RWPE1 (cell line): ENCODE measurements at regions not wholly inside any gene's neighbourhood (a gene's known extent, or its start where the extent isn't known, plus 50 kb on each side); places are given as distances from the start of the nearest gene placed in this dataset.

Experiments
- CTCF ChIA-PET: fragments of 350-600 bp; sonication (Branson Sonifier 250); formaldehyde crosslinking; extraction: SDS; loops from one replicate; lab custom pipeline; 2021; lab: Yijun Ruan, JAX
- POLR2A ChIA-PET: fragments of 400-600 bp; formaldehyde crosslinking; extraction: SDS; loops from one replicate; lab custom pipeline; 2020; ENCODE audit warnings: antibody characterized with exemption; ENCODE audit not compliant: low non-redundant PET; lab: Yijun Ruan, JAX
- DNase-seq: peaks from one replicate; pipeline ENCODE4 v3.0.0; 2012; ENCODE audit warnings: low spot score
- H3K27ac ChIP-seq: fragments of 450-650 bp; 2 replicates; pipeline ENCODE4 v1.5.1; 2017
- TF ChIP-seq, protein P1 (sequence below): fragments of 450-650 bp; conservative IDR thresholded peaks from 2 replicates; pipeline ENCODE4 v1.5.1; 2017; ENCODE audit warnings: low read depth, mild to moderate bottlenecking

DNA sequence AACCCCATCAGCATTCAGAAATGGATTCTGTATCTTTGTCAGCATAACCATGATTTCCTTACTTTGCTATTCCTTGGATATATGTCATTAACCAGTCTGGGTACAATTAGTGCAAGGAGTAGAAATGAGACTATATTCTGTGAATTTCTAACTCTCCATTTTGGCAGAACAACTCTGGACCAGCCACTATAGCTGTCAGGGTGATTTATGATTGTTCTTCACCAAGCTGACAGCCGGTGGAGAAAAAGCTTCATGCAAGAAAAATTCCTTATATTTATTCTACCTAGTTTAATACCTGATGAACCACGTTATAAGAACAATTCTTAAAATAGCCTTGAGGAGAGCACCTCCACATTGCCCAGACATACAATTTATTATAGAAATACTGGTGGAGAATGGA is 431.2 kb upstream of the TCF4 start:
- ChIA-PET CTCF (no interaction called here), POLR2A (no interaction called here)
- H3K27ac ChIP-seq = no peak overlapping the region
- no peak for DNase-seq
- TF ChIP-seq, protein P1, sequence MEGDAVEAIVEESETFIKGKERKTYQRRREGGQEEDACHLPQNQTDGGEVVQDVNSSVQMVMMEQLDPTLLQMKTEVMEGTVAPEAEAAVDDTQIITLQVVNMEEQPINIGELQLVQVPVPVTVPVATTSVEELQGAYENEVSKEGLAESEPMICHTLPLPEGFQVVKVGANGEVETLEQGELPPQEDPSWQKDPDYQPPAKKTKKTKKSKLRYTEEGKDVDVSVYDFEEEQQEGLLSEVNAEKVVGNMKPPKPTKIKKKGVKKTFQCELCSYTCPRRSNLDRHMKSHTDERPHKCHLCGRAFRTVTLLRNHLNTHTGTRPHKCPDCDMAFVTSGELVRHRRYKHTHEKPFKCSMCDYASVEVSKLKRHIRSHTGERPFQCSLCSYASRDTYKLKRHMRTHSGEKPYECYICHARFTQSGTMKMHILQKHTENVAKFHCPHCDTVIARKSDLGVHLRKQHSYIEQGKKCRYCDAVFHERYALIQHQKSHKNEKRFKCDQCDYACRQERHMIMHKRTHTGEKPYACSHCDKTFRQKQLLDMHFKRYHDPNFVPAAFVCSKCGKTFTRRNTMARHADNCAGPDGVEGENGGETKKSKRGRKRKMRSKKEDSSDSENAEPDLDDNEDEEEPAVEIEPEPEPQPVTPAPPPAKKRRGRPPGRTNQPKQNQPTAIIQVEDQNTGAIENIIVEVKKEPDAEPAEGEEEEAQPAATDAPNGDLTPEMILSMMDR = no peak

DNA sequence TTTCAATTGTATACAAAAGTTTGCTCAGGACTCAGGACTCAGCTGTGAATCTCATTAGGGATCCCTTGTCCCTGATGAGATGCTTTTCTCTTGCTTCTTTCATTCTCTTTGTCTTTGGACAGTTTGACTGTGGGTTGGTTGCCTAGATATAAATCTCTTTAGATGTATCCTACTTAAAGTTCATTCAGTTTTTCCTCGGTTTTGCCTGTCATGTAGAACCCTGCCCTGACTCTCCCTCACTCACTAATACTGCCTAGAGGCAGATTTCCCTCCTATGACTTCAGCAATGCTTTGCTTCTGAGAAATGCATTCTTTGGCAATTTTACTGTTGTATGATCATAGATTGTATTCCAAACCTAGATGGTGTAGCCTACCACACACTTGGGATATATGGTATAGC is 421.4 kb upstream of the TCF4 start:
- no peak for DNase-seq
- ChIA-PET POLR2A (no interaction called here), CTCF (no interaction called here)
- TF ChIP-seq, protein P1 = no peak
- H3K27ac ChIP-seq = no peak overlapping the region

DNA sequence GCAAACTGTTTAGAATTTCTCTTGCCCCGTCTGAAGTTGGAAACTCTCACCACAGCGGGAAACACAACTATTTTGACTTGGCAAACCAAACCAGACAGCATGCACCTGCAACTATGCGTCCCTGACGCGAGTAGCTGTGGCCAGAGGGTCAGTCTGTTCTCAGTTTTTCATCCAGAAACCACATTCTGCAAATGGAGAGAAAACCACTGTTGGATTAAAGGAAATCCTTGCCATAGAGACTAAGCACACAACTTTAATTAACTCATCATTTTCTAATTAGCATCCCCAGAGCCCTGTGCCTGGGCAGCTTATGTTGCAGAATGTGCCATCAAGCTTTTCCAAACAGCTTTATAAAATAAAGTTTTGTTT is 415.7 kb upstream of the TCF4 start:
- ChIA-PET CTCF (no interaction called here), POLR2A (no interaction called here)
- TF ChIP-seq, protein P1 = no peak
- DNase-seq = no peak
- H3K27ac ChIP-seq = no peak overlapping the region

DNA sequence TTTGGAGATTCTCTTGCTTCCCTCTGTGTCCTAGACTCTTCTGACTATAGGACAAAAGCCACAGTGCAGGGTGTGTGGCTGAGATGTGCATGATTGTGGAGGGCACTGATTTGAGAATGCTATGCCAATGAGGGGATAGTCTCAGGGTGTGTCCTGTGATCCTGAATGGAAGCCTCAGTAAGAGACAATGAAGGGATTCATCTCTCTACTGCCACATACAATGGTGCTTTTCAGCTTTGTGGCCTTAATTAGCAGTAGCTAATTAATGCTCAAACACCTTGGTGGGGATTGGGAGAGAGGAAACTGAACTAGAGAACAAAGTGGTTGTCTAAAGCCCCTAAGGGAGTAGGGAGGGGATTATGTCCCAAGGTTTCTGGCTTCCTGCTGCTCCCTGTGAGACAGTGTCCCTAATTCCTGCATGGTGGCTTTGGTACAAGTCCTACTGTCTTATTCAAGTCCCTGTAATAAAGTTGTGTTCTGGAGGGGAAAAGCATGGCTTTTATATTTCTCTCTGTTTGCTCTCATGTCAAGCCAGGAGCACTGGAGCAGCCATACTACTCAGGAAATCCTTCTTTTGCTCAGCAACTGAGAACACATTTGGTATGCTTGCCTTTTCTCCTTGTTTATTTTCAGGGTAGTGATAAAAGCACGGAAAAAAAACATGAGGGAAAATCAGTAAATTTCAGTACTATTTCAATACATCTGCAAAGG is 415.2 kb upstream of the TCF4 start:
- TF ChIP-seq, protein P1 = no peak
- ChIA-PET POLR2A (no interaction called here), CTCF (no interaction called here)
- no peak for DNase-seq
- no peak overlapping the region for H3K27ac ChIP-seq

DNA sequence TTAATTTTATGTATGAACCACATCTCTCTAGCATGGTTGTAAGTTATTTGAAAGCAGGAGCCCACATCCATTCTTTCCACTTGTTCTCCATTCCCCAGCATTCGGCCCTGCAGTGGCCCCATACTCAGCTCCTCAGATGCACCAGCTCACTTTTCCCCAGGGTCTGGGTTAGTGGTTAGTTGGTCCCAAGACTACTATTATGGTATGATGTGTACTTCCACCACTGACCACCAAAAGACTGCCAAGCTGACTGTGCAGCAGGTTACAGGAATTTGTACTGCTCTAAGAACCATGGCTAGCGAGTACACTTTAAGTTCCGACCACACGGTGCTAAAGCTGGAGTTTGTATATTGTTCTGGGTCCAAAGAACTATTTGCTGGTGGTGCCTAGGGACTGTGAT is 413.6 kb upstream of the TCF4 start:
- H3K27ac ChIP-seq = no peak overlapping the region
- POLR2A ChIA-PET = no interaction called here
- no peak for DNase-seq
- TF ChIP-seq, protein P1 = no peak
- CTCF ChIA-PET = no interaction called here

DNA sequence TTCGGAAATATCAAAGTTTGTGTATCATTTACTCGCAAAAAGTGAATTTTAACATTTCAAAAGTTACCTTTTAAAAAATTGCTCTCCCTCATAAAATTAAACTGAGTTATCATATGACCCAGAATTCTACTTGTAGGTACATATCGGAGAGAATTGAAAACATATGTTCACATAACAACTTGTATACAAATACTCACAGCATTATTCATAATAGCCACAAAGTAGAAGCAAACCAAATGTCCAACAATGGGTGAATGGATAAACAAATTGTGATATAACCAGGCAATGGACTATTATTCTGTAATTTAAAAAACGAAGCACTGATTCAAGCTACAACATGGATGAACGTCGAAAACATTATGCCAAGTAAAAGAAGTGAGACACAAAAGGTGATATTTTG is 412.0 kb upstream of the TCF4 start:
- no peak for DNase-seq
- no peak overlapping the region for H3K27ac ChIP-seq
- ChIA-PET POLR2A (no interaction called here), CTCF (interaction anchor here (0.6 kb wide), 1 partner anchor 309 kb away, joined by 3 read pairs; no protein-coding TSS in a partner anchor)
- TF ChIP-seq, protein P1 = no peak
